ENCODE measurements at regions not wholly inside any gene's neighbourhood (a gene's known extent, or its start where the extent isn't known, plus 50 kb on each side); places are given as distances from the start of the nearest gene placed in this dataset.

DNA sequence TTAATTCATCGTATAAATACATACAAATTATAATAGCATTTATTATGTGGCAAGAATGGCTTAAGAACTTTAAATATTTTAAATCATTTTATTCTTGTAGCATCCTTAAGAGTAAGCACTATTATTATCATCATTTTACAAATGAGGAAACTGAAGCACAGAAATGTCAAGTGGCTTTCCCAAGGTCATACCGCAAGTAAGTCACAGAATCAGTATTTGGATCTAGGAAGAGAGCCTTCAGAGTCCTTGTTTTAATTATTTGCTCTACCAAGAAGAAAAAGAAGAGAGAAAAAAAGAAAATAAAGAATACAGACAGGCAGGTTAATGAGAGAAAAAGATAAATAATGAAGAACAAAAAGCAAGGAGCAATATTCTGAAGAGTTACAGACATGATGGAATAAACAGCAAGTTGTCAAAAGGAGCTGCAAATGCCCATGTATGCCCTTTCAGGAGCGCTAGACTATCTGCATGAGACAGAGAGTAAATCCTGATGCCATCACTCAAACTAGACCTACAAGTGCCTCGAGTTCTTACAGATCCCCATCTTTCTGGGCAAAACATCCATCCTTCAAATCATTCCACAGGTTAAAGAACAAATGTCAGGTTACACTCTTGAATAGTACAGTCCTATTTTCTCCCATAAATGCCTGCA is 57.8 kb upstream of the ETAA1 start:
- WGBS (ENCODE audit: insufficient coverage, insufficient read length) = no CpG with 5 or more reads among the region's 4 CpGs
- Histone ChIP-seq H3K27me3 (ENCODE audit: control insufficient read depth, insufficient read depth, low read length) (no peaks in the 10 kb centered on the region), H3K27ac (ENCODE audit: low read length) (no peak overlapping the region), H3K4me1 (ENCODE audit: control insufficient read depth, insufficient read depth, low read length) (peaks cover 2% of the 10 kb centered on the region; the same call in 1 of the 2 replicates), H3K9me3 (ENCODE audit: control insufficient read depth, insufficient read depth, low read length) (no peaks in the 10 kb centered on the region), H3K4me3 (ENCODE audit: low read length) (no peak overlapping the region), H3K36me3 (ENCODE audit: control insufficient read depth, insufficient read depth, low read length) (peaks cover 17% of the 10 kb centered on the region; the same call in 1 of the 2 replicates)
- no peak for DNase-seq (ENCODE audit: low read depth, low spot score)

DNA sequence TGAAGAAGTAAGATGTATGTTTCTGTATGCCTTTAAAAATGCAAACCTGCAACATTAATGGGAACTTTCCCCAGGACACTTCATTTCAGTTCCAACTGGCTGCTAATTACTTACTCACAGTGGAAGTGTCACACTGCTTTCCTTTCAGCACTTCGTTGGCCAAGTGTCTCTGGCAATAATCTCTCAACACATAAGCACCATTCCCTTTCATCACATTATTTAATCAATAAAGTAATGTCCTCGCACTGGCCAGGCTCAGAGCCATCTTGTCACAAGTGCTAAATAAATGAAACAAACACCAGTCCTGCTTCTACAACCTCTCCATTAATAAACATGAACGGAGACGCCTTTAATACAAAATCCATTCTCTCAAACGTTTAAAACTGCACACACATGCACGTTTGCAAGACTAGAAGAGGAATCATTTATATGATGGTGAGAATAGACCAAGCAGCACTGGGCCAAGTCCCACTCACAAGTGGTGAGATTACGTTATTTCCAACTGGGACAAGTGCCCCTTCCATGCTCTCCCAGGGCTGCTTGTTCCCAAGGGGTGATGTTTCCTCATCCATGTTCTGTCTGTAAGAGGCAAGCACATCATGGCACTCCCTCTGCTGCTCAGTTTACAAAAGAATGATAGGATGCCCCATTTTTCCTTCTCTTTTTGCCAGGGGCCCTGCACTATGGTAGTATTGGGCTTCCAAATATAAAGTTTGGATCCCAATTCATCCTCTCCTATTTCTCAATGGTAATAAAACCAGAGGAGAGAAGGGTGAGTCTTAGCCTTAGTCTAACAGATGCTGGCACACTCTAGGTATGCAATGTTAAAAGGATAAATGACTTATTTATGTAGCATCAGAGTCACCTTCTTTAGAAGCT is 56.8 kb upstream of the ETAA1 start:
- Histone ChIP-seq H3K4me1 (ENCODE audit: control insufficient read depth, insufficient read depth, low read length) (peaks cover 2% of the 10 kb centered on the region; the same call in 1 of the 2 replicates), H3K27ac (ENCODE audit: low read length) (no peak overlapping the region), H3K27me3 (ENCODE audit: control insufficient read depth, insufficient read depth, low read length) (no peaks in the 10 kb centered on the region), H3K9me3 (ENCODE audit: control insufficient read depth, insufficient read depth, low read length) (no peaks in the 10 kb centered on the region), H3K36me3 (ENCODE audit: control insufficient read depth, insufficient read depth, low read length) (peaks cover 14% of the 10 kb centered on the region; the same call in 1 of the 2 replicates), H3K4me3 (ENCODE audit: low read length) (no peak overlapping the region)
- WGBS (ENCODE audit: insufficient coverage, insufficient read length) = 100% methylated on average over 3 of the region's 7 CpGs
- peak; percentile 85 for DNase-seq (ENCODE audit: low read depth, low spot score)

GRCh38 chr2:67341012-67341318 is 56.2 kb upstream of the ETAA1 start:
- WGBS (ENCODE audit: insufficient coverage, insufficient read length) = no CpG with 5 or more reads among the region's 1 CpG

DNA sequence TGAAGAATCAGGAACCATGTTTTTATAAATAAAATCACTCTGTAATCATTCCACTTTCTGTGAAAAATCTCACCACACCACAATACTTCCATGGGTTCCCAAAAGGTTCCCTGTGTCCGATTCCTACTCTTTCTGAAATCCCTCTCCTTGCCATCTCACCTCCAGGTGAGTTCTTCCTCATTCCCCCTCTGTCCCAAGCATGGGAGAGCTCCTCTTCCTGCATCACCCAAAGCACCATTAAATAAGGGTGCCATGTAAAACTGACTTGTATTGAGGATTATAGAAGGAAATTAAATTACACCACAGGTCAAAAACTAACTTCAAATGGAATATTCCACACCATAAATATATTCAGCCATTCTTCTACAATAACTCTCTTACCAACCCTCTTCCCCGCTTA is 55.8 kb upstream of the ETAA1 start:
- peaks cover 12% of the 10 kb centered on the region; the same call in 1 of the 2 replicates for H3K36me3 ChIP-seq (ENCODE audit: control insufficient read depth, insufficient read depth, low read length)
- WGBS (ENCODE audit: insufficient coverage, insufficient read length) = 100% methylated on average over 1 of the region's 2 CpGs
- no peak overlapping the region for H3K4me3 ChIP-seq (ENCODE audit: low read length)

More at GRCh38 chr2:67341012-67341318, 56.2 kb upstream of the ETAA1 start:
- peaks cover 2% of the 10 kb centered on the region; the same call in 1 of the 2 replicates for H3K4me1 ChIP-seq (ENCODE audit: control insufficient read depth, insufficient read depth, low read length)
- H3K9me3 ChIP-seq (ENCODE audit: control insufficient read depth, insufficient read depth, low read length) = no peaks in the 10 kb centered on the region
- no peak overlapping the region for H3K27ac ChIP-seq (ENCODE audit: low read length)
- no peak for DNase-seq (ENCODE audit: low read depth, low spot score)
- no peaks in the 10 kb centered on the region for H3K27me3 ChIP-seq (ENCODE audit: control insufficient read depth, insufficient read depth, low read length)
- H3K4me3 ChIP-seq (ENCODE audit: low read length) = no peak overlapping the region
- H3K36me3 ChIP-seq (ENCODE audit: control insufficient read depth, insufficient read depth, low read length) = peaks cover 14% of the 10 kb centered on the region; the same call in 1 of the 2 replicates

GRCh38 chr2:67342394-67342793 is 54.7 kb upstream of the ETAA1 start:
- Histone ChIP-seq H3K4me3 (ENCODE audit: low read length) (no peak overlapping the region), H3K27me3 (ENCODE audit: control insufficient read depth, insufficient read depth, low read length) (no peaks in the 10 kb centered on the region), H3K36me3 (ENCODE audit: control insufficient read depth, insufficient read depth, low read length) (peaks cover 10% of the 10 kb centered on the region; the same call in 1 of the 2 replicates), H3K9me3 (ENCODE audit: control insufficient read depth, insufficient read depth, low read length) (no peaks in the 10 kb centered on the region), H3K27ac (ENCODE audit: low read length) (no peak overlapping the region), H3K4me1 (ENCODE audit: control insufficient read depth, insufficient read depth, low read length) (peaks cover 2% of the 10 kb centered on the region; the same call in 1 of the 2 replicates)
- WGBS (ENCODE audit: insufficient coverage, insufficient read length) = no CpG with 5 or more reads among the region's 3 CpGs
- DNase-seq (ENCODE audit: low read depth, low spot score) = no peak

More for the DNA sequence above, 55.8 kb upstream of the ETAA1 start:
- H3K27ac ChIP-seq (ENCODE audit: low read length) = no peak overlapping the region
- H3K9me3 ChIP-seq (ENCODE audit: control insufficient read depth, insufficient read depth, low read length) = no peaks in the 10 kb centered on the region
- H3K27me3 ChIP-seq (ENCODE audit: control insufficient read depth, insufficient read depth, low read length) = no peaks in the 10 kb centered on the region
- DNase-seq (ENCODE audit: low read depth, low spot score) = no peak
- H3K4me1 ChIP-seq (ENCODE audit: control insufficient read depth, insufficient read depth, low read length) = peaks cover 2% of the 10 kb centered on the region; the same call in 1 of the 2 replicates

GRCh38 chr2:67346718-67347407 is 50.3 kb upstream of the ETAA1 start:
- DNase-seq (ENCODE audit: low read depth, low spot score) = no peak
- no peaks in the 10 kb centered on the region for H3K27me3 ChIP-seq (ENCODE audit: control insufficient read depth, insufficient read depth, low read length)

More at GRCh38 chr2:67346718-67347407, 50.3 kb upstream of the ETAA1 start:
- Histone ChIP-seq H3K27ac (ENCODE audit: low read length) (no peak overlapping the region), H3K4me3 (ENCODE audit: low read length) (no peak overlapping the region), H3K9me3 (ENCODE audit: control insufficient read depth, insufficient read depth, low read length) (no peaks in the 10 kb centered on the region; the same call in 1 of the 2 replicates), H3K36me3 (ENCODE audit: control insufficient read depth, insufficient read depth, low read length) (no peaks in the 10 kb centered on the region), H3K4me1 (ENCODE audit: control insufficient read depth, insufficient read depth, low read length) (peaks cover 2% of the 10 kb centered on the region; the same call in 1 of the 2 replicates)
- WGBS (ENCODE audit: insufficient coverage, insufficient read length) = 100% methylated on average over 1 of the region's 4 CpGs

All from iPS DF 6.9 (cell line).